Endothelial cell of umbilical vein (primary cell): ENCODE measurements at regions not wholly inside any gene's neighbourhood (a gene's known extent, or its start where the extent isn't known, plus 50 kb on each side); places are given as distances from the start of the nearest gene placed in this dataset.

Experiments used
- EZH2 ChIP-seq: IDR thresholded peaks from 2 replicates; pipeline ENCODE4 v1.6.1; 2012; ENCODE audit warnings: borderline replicate concordance, low read depth, mild to moderate bottlenecking, moderate library complexity, low read length, inconsistent platforms; ENCODE audit not compliant: severe bottlenecking
- FOS ChIP-seq: IDR thresholded peaks from 2 replicates; pipeline ENCODE4 v1.6.1; 2011; ENCODE audit warnings: mild to moderate bottlenecking, low read length, moderate library complexity, borderline replicate concordance; ENCODE audit not compliant: insufficient read depth
- POLR2A ChIP-seq: IDR thresholded peaks from 2 replicates; pipeline ENCODE4 v1.6.1; 2012; ENCODE audit warnings: low read depth, mild to moderate bottlenecking, control low read depth, low read length
- POLR2AphosphoS5 ChIP-seq: IDR thresholded peaks from 2 replicates; pipeline ENCODE4 v1.6.1; 2012; ENCODE audit warnings: low read depth, mild to moderate bottlenecking, control low read depth, low read length, moderate library complexity; ENCODE audit not compliant: insufficient read depth
- TF ChIP-seq, protein P1 (sequence below), 2 donors: IDR thresholded peaks; 1 replicate in 1 of 2; 2 replicates in 1 of 2; pipeline ENCODE4 v1.5.1; 2011; ENCODE audit warnings: low read length in 2 of 2, mild to moderate bottlenecking in 2 of 2, moderate library complexity in 2 of 2, control low read depth in 1 of 2, inconsistent platforms in 1 of 2, low read depth in 1 of 2; ENCODE audit not compliant: insufficient read depth in 1 of 2; ENCODE audit errors: extremely low read depth in 1 of 2

DNA sequence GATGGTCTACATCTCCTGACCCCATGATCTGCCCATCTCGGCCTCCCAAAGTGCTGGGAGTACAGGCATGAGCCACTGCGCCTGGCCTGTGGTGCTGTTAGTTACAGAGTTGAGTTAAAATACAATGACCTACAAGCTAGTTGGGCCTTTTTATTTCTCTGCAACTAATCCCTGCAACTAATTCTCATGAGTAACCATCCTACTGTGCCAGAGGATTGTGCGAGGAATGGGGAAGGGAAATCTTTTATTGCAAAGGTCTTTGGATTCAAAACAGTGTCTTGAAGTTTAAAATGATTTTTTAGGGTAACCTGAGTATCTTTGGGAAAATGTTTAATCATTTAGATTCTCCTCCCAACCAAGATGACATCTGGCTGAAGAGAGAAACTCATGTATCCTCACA, 88.8 kb upstream of the RMDN2 start:
- TF ChIP-seq, protein P1, sequence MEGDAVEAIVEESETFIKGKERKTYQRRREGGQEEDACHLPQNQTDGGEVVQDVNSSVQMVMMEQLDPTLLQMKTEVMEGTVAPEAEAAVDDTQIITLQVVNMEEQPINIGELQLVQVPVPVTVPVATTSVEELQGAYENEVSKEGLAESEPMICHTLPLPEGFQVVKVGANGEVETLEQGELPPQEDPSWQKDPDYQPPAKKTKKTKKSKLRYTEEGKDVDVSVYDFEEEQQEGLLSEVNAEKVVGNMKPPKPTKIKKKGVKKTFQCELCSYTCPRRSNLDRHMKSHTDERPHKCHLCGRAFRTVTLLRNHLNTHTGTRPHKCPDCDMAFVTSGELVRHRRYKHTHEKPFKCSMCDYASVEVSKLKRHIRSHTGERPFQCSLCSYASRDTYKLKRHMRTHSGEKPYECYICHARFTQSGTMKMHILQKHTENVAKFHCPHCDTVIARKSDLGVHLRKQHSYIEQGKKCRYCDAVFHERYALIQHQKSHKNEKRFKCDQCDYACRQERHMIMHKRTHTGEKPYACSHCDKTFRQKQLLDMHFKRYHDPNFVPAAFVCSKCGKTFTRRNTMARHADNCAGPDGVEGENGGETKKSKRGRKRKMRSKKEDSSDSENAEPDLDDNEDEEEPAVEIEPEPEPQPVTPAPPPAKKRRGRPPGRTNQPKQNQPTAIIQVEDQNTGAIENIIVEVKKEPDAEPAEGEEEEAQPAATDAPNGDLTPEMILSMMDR (IDR thresholded peaks at IDR 0.05; ENCODE audit: extremely low read depth in 1 of 2, insufficient read depth in 1 of 2, low read depth in 1 of 2, low read length in 2 of 2) = no peak
- no peak for TF ChIP-seq POLR2A
- TF ChIP-seq POLR2AphosphoS5 = no peak
- TF ChIP-seq EZH2 = no peak
- TF ChIP-seq FOS = no peak
